ENCODE measurements at regions not wholly inside any gene's neighbourhood (a gene's known extent, or its start where the extent isn't known, plus 50 kb on each side); places are given as distances from the start of the nearest gene placed in this dataset.
A peak's percentile ranks its signal among the peaks of the same experiment; 100 is the strongest.

- TF ChIP-seq REST (IDR thresholded peaks at IDR 0.05; ENCODE audit: insufficient replicate concordance, low read depth), result no peak
- TF ChIP-seq SPI1 (IDR thresholded peaks at IDR 0.05; ENCODE audit: borderline replicate concordance, low read depth), result no peak
- TF ChIP-seq GABPA (IDR thresholded peaks at IDR 0.05; ENCODE audit: low read depth), result no peak
- no peak for TF ChIP-seq POLR2AphosphoS5 (IDR thresholded peaks at IDR 0.05; ENCODE audit: low read depth)
- TF ChIP-seq CTCF (IDR thresholded peaks at IDR 0.05; ENCODE audit: insufficient read depth, low read length), result no peak
- H3K27ac ChIP-seq (replicated peaks), result no peak overlapping the region
- no peak for DNase-seq (ENCODE audit: low read depth in 1 of 2, low spot score in 1 of 2)
- no peaks in the 10 kb centered on the region for H3K27me3 ChIP-seq (ENCODE audit: insufficient read depth, poor library complexity, severe bottlenecking)
- H3K4me3 ChIP-seq (replicated peaks; ENCODE audit: insufficient read depth, low read length), result no peak overlapping the region
Observed at GRCh38 chr15:25937796-25938195, 74.7 kb upstream of the ATP10A start.

- H3K27me3 ChIP-seq (ENCODE audit: insufficient read depth, poor library complexity, severe bottlenecking), result no peaks in the 10 kb centered on the region
- no peak for DNase-seq (ENCODE audit: low read depth in 1 of 2, low spot score in 1 of 2)
- H3K27ac ChIP-seq (replicated peaks), result no peak overlapping the region
- TF ChIP-seq POLR2AphosphoS5 (IDR thresholded peaks at IDR 0.05; ENCODE audit: low read depth), result no peak
- no peak overlapping the region for H3K4me3 ChIP-seq (replicated peaks; ENCODE audit: insufficient read depth, low read length)
Observed at GRCh38 chr15:25936004-25936403, 72.9 kb upstream of the ATP10A start.

- no peaks in the 10 kb centered on the region for H3K27me3 ChIP-seq (ENCODE audit: insufficient read depth, poor library complexity, severe bottlenecking)
- no peak overlapping the region for H3K27ac ChIP-seq (replicated peaks)
- no peak for TF ChIP-seq POLR2AphosphoS5 (IDR thresholded peaks at IDR 0.05; ENCODE audit: low read depth)
- TF ChIP-seq CTCF (IDR thresholded peaks at IDR 0.05; ENCODE audit: insufficient read depth, low read length), result peak; percentile 58
- TF ChIP-seq GABPA (IDR thresholded peaks at IDR 0.05; ENCODE audit: low read depth), result no peak
- TF ChIP-seq REST (IDR thresholded peaks at IDR 0.05; ENCODE audit: insufficient replicate concordance, low read depth), result no peak
- peak; percentile 5 to 24 for DNase-seq (ENCODE audit: low read depth in 1 of 2, low spot score in 1 of 2)
- no peak overlapping the region for H3K4me3 ChIP-seq (replicated peaks; ENCODE audit: insufficient read depth, low read length)
Observed at GRCh38 chr15:25933456-25934158, 70.5 kb upstream of the ATP10A start.

GRCh38 chr15:25932696-25933095 is 69.6 kb upstream of the ATP10A start:
- no peak overlapping the region for H3K4me3 ChIP-seq (replicated peaks; ENCODE audit: insufficient read depth, low read length)
- TF ChIP-seq SPI1 (IDR thresholded peaks at IDR 0.05; ENCODE audit: borderline replicate concordance, low read depth) (no peak), CTCF (IDR thresholded peaks at IDR 0.05; ENCODE audit: insufficient read depth, low read length) (no peak), REST (IDR thresholded peaks at IDR 0.05; ENCODE audit: insufficient replicate concordance, low read depth) (no peak), GABPA (IDR thresholded peaks at IDR 0.05; ENCODE audit: low read depth) (no peak), POLR2AphosphoS5 (IDR thresholded peaks at IDR 0.05; ENCODE audit: low read depth) (no peak)
- no peak for DNase-seq (ENCODE audit: low read depth in 1 of 2, low spot score in 1 of 2)
- no peak overlapping the region for H3K27ac ChIP-seq (replicated peaks)
- H3K27me3 ChIP-seq (ENCODE audit: insufficient read depth, poor library complexity, severe bottlenecking), result no peaks in the 10 kb centered on the region

All from HL-60 (cell line).